ENCODE measurements at regions not wholly inside any gene's neighbourhood (a gene's known extent, or its start where the extent isn't known, plus 50 kb on each side); places are given as distances from the start of the nearest gene placed in this dataset.
"Not testable (repeated sequence)": the region's sequence is repeated elsewhere in the genome, so short reads cannot be mapped to it uniquely, and the experiment has no call there.

GRCh38 chr3:152581951-152582350, 253.0 kb upstream of the P2RY1 start:
- no peak for DNase-seq (ENCODE audit: low spot score)

- no peak for DNase-seq (ENCODE audit: low spot score)
Measured at GRCh38 chr3:152583963-152584362, 251.0 kb upstream of the P2RY1 start.

GRCh38 chr3:152586974-152587373, 248.0 kb upstream of the P2RY1 start:
- no peak for DNase-seq (ENCODE audit: low spot score)

- DNase-seq (ENCODE audit: low spot score): no peak
Measured at GRCh38 chr3:152587861-152588260, 247.1 kb upstream of the P2RY1 start.

- DNase-seq (ENCODE audit: low spot score): no peak
Measured at GRCh38 chr3:152589644-152590043, 245.3 kb upstream of the P2RY1 start.

- no peak for DNase-seq (ENCODE audit: low spot score)
Measured at GRCh38 chr3:152591515-152591914, 243.4 kb upstream of the P2RY1 start.

- no peak for DNase-seq (ENCODE audit: low spot score)
Measured at GRCh38 chr3:152593242-152593641, 241.7 kb upstream of the P2RY1 start.

- DNase-seq (ENCODE audit: low spot score): peak; percentile 49
Measured at GRCh38 chr3:152595975-152596821, 238.7 kb upstream of the P2RY1 start.

- not testable (repeated sequence) for DNase-seq (ENCODE audit: low spot score)
Measured at GRCh38 chr3:152596832-152597231, 238.1 kb upstream of the P2RY1 start.

- DNase-seq (ENCODE audit: low spot score): no peak
Measured at GRCh38 chr3:152606146-152606545, 228.8 kb upstream of the P2RY1 start.

- DNase-seq (ENCODE audit: low spot score): no peak
Measured at GRCh38 chr3:152607179-152607578, 227.8 kb upstream of the P2RY1 start.

GRCh38 chr3:152608696-152609594, 226.0 kb upstream of the P2RY1 start:
- DNase-seq (ENCODE audit: low spot score): no peak

GRCh38 chr3:152609891-152610290, 225.0 kb upstream of the P2RY1 start:
- no peak for DNase-seq (ENCODE audit: low spot score)

GRCh38 chr3:152610622-152611021, 224.3 kb upstream of the P2RY1 start:
- no peak for DNase-seq (ENCODE audit: low spot score)

- no peak for DNase-seq (ENCODE audit: low spot score)
Measured at GRCh38 chr3:152611905-152612304, 223.0 kb upstream of the P2RY1 start.

- DNase-seq (ENCODE audit: low spot score): no peak
Measured at GRCh38 chr3:152613851-152614250, 221.1 kb upstream of the P2RY1 start.

GRCh38 chr3:152615681-152616080, 219.2 kb upstream of the P2RY1 start:
- no peak for DNase-seq (ENCODE audit: low spot score)

- DNase-seq (ENCODE audit: low spot score): no peak
Measured at GRCh38 chr3:152617609-152618008, 217.3 kb upstream of the P2RY1 start.

GRCh38 chr3:152618529-152618928, 216.4 kb upstream of the P2RY1 start:
- no peak for DNase-seq (ENCODE audit: low spot score)

- DNase-seq (ENCODE audit: low spot score): no peak
Measured at GRCh38 chr3:152619691-152620090, 215.2 kb upstream of the P2RY1 start.

GRCh38 chr3:152620395-152620794, 214.5 kb upstream of the P2RY1 start:
- DNase-seq (ENCODE audit: low spot score): no peak

GRCh38 chr3:152621006-152621868, 213.7 kb upstream of the P2RY1 start:
- DNase-seq (ENCODE audit: low spot score): no peak

All from ureter (tissue), 1 donor.